ENCODE measurements at regions not wholly inside any gene's neighbourhood (a gene's known extent, or its start where the extent isn't known, plus 50 kb on each side); places are given as distances from the start of the nearest gene placed in this dataset.

DNA sequence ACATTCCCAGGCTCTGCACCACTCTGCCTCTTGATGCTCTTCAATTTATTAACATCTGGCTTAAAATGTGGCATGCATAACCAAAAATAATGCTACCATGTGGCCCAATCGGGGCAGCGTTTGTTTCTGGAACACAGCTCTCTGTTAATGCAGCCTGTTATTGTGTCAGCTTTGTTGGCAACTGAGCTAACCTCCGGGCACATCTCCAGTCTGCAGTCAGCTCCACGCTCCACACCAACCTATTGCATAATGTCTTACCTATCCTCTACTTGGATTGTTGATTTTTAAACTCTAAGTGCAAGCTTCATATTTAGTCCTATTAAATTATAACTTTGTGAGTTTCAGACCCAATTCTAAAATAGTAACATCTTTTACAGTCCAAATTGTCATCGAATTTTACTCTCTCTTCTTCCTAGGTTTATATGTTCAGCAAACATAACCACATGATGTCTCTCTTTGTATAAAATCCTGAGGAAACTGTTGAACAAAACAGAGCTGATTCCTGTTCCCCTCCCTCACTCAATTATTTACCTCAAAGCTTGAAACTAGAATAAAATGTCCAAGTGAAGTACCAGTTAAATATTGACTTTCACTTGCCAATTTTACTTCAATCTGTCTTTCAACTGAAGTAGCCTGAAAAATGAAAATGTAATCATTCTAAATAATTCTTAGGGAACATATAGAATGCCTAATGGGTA, 92.2 kb upstream of the RAPGEF2 start:
- POLR2A ChIA-PET = interaction anchor here (0.6 to 0.7 kb wide), 2 partner anchors 239 to 299 kb away, joined by 3 read pairs; no protein-coding TSS in a partner anchor

DNA sequence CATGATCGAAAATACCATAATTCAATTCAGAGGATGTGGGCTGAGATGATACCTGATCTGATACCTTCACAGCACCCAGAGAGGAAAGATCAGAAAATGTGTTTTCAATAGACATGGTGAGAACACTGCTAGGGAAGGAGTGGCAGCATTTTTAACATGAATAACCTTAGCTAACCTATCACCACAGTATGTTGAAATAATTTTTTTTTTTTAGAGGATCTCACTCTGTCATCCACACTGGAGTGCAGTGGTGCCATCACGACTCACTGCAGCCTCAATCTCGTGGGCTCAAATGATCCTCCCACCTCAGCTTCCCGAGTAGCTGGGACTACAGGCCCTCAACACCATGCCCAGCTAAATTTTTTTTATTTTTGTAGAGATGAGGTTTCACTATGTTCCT, 90.5 kb upstream of the RAPGEF2 start:
- H3K27ac Mint-ChIP-seq = no peak overlapping the region
- H3K27me3 Mint-ChIP-seq = peaks cover 3 to 4% of the 10 kb centered on the region in 2 donors
- Histone ChIP-seq H3K27me3 (replicated peaks in 1 of 2; ENCODE audit: control insufficient read depth in 2 of 2, extremely low read depth in 1 of 2, insufficient read depth in 2 of 2, low read length in 1 of 2) (no peaks in the 10 kb centered on the region), H3K4me1 (ENCODE audit: control insufficient read depth in 1 of 2, extremely low read depth in 1 of 2, insufficient read depth in 2 of 2, low read length in 2 of 2) (no peaks in the 10 kb centered on the region), H3K36me3 (ENCODE audit: control insufficient read depth in 2 of 2, extremely low read depth in 1 of 2, insufficient read depth in 1 of 2, low read length in 1 of 2) (no peaks in the 10 kb centered on the region), H3K9me3 (no peaks in the 10 kb centered on the region), H3K4me3 (ENCODE audit: control insufficient read depth in 1 of 2, extremely low read depth in 1 of 2, low read length in 1 of 2) (no peak overlapping the region), H3K27ac (ENCODE audit: low read length) (no peak overlapping the region)
- CTCF ChIA-PET = no interaction called here
- ATAC-seq (replicated peaks in 1 of 4) = no peak
- no CpG with 5 or more reads among the region's 4 CpGs for WGBS (ENCODE audit: insufficient coverage)
- H3K9me3 Mint-ChIP-seq = no peaks in the 10 kb centered on the region
- H3K4me3 Mint-ChIP-seq = no peak overlapping the region
- POLR2A ChIA-PET = no interaction called here
- no peak for DNase-seq
- no peaks in the 10 kb centered on the region for H3K4me1 Mint-ChIP-seq
- H3K36me3 Mint-ChIP-seq = no peaks in the 10 kb centered on the region

More for the DNA sequence above, 92.2 kb upstream of the RAPGEF2 start:
- Histone ChIP-seq H3K4me1 (ENCODE audit: control insufficient read depth in 1 of 2, extremely low read depth in 1 of 2, insufficient read depth in 2 of 2, low read length in 2 of 2) (no peaks in the 10 kb centered on the region), H3K4me3 (ENCODE audit: control insufficient read depth in 1 of 2, extremely low read depth in 1 of 2, low read length in 1 of 2) (no peak overlapping the region), H3K27ac (ENCODE audit: low read length) (no peak overlapping the region), H3K9me3 (no peaks in the 10 kb centered on the region), H3K36me3 (ENCODE audit: control insufficient read depth in 2 of 2, extremely low read depth in 1 of 2, insufficient read depth in 1 of 2, low read length in 1 of 2) (no peaks in the 10 kb centered on the region), H3K27me3 (replicated peaks in 1 of 2; ENCODE audit: control insufficient read depth in 2 of 2, extremely low read depth in 1 of 2, insufficient read depth in 2 of 2, low read length in 1 of 2) (no peaks in the 10 kb centered on the region)
- 96% methylated on average over 2 of the region's 5 CpGs for WGBS (ENCODE audit: insufficient coverage)
- Mint-ChIP-seq H3K4me3 (no peak overlapping the region), H3K36me3 (no peaks in the 10 kb centered on the region), H3K27ac (no peak overlapping the region), H3K27me3 (peaks cover 3 to 4% of the 10 kb centered on the region in 2 donors), H3K4me1 (no peaks in the 10 kb centered on the region), H3K9me3 (no peaks in the 10 kb centered on the region)
- ATAC-seq (replicated peaks in 1 of 4) = no peak
- CTCF ChIA-PET = interaction anchor here in 1 of 2 donors (1.0 kb wide), 1 partner anchor 189 kb away, joined by 4 read pairs; no protein-coding TSS in a partner anchor
- no peak for DNase-seq

DNA sequence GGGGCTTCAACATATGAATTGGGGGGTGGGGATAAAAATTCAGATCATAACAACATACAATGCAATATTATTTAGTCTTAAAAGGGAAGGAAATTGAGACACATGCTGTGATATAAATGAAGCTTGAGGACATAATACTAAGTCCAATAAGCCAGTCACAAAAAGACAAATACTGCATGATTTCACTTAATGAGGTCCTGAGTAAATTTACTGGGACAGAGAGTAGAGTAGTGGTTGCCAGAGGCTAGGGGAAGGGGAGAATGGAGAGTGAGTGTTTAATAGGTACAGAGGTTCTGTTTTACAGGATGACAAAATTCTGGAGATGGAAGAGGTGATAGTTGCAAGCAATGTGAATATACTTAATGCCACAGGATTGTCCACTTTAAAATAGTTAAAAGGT, 89.2 kb upstream of the RAPGEF2 start:
- H3K4me1 ChIP-seq (ENCODE audit: control insufficient read depth in 1 of 2, extremely low read depth in 1 of 2, insufficient read depth in 2 of 2, low read length in 2 of 2) = no peaks in the 10 kb centered on the region
- DNase-seq (no peak), ATAC-seq (replicated peaks in 1 of 4) (no peak)
- Mint-ChIP-seq H3K36me3 (no peaks in the 10 kb centered on the region), H3K9me3 (no peaks in the 10 kb centered on the region), H3K27ac (no peak overlapping the region), H3K4me3 (no peak overlapping the region), H3K4me1 (no peaks in the 10 kb centered on the region), H3K27me3 (peaks cover 0 to 4% of the 10 kb centered on the region in 2 donors)
- H3K9me3 ChIP-seq = no peaks in the 10 kb centered on the region
- H3K36me3 ChIP-seq (ENCODE audit: control insufficient read depth in 2 of 2, extremely low read depth in 1 of 2, insufficient read depth in 1 of 2, low read length in 1 of 2) = no peaks in the 10 kb centered on the region
- no peak overlapping the region for H3K4me3 ChIP-seq (ENCODE audit: control insufficient read depth in 1 of 2, extremely low read depth in 1 of 2, low read length in 1 of 2)
- ChIA-PET POLR2A (no interaction called here), CTCF (no interaction called here)
- no peaks in the 10 kb centered on the region for H3K27me3 ChIP-seq (replicated peaks in 1 of 2; ENCODE audit: control insufficient read depth in 2 of 2, extremely low read depth in 1 of 2, insufficient read depth in 2 of 2, low read length in 1 of 2)
- no peak overlapping the region for H3K27ac ChIP-seq (ENCODE audit: low read length)

DNA sequence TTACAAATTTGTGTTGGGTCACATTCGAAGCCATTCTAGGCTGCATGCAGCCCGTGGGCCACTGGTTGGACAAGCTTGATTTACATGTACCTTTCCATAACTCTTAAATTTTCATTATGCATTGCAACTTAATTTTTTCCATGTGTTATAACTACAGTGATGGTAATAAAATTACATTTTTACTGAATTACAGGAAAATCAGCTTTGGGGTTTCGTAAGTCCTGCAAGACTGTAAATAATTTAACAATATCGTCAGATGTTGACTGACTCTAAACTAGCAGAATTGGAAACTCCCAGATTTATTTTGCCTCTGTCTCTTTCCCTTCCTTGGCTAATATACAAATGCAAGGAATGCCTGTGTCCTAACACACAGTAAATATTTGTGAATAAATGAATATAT, 88.0 kb upstream of the RAPGEF2 start:
- Mint-ChIP-seq H3K27me3 (peaks cover 0 to 4% of the 10 kb centered on the region in 2 donors), H3K27ac (no peak overlapping the region), H3K36me3 (no peaks in the 10 kb centered on the region), H3K9me3 (no peaks in the 10 kb centered on the region), H3K4me1 (no peaks in the 10 kb centered on the region), H3K4me3 (no peak overlapping the region)
- H3K36me3 ChIP-seq (ENCODE audit: control insufficient read depth in 2 of 2, extremely low read depth in 1 of 2, insufficient read depth in 1 of 2, low read length in 1 of 2) = no peaks in the 10 kb centered on the region
- WGBS (ENCODE audit: insufficient coverage) = no CpG with 5 or more reads among the region's 4 CpGs
- ATAC-seq (replicated peaks in 1 of 4) = no peak
- CTCF ChIA-PET = interaction anchor here in 1 of 2 donors (0.6 kb wide), 1 partner anchor 158 kb away, joined by 3 read pairs; no protein-coding TSS in a partner anchor
- no peak overlapping the region for H3K4me3 ChIP-seq (ENCODE audit: control insufficient read depth in 1 of 2, extremely low read depth in 1 of 2, low read length in 1 of 2)
- H3K4me1 ChIP-seq (ENCODE audit: control insufficient read depth in 1 of 2, extremely low read depth in 1 of 2, insufficient read depth in 2 of 2, low read length in 2 of 2) = no peaks in the 10 kb centered on the region
- no peak for DNase-seq
- H3K27me3 ChIP-seq (replicated peaks in 1 of 2; ENCODE audit: control insufficient read depth in 2 of 2, extremely low read depth in 1 of 2, insufficient read depth in 2 of 2, low read length in 1 of 2) = no peaks in the 10 kb centered on the region
- POLR2A ChIA-PET = no interaction called here
- no peak overlapping the region for H3K27ac ChIP-seq (ENCODE audit: low read length)
- no peaks in the 10 kb centered on the region for H3K9me3 ChIP-seq

DNA sequence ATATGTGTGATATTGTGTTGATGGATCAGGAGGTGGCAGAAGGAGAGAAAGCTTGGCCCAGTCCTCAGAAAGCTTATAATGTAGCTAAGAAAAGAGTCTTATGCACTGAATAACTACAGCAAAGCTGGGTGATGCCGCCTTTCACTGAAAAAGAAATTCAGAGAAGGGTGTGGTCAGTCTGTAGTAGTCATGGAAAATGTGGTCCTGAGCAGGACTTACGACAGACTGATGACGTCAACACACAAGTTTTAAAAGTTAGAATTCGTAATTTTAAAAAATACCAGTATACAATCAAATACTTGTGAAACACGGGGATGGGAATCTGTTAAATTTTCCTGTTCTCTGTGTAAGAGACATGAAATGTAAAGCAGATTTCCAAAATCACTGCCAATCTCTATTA, 87.0 kb upstream of the RAPGEF2 start:
- no peak overlapping the region for H3K4me3 Mint-ChIP-seq
- Histone ChIP-seq H3K27ac (ENCODE audit: low read length) (no peak overlapping the region), H3K27me3 (replicated peaks in 1 of 2; ENCODE audit: control insufficient read depth in 2 of 2, extremely low read depth in 1 of 2, insufficient read depth in 2 of 2, low read length in 1 of 2) (no peaks in the 10 kb centered on the region), H3K9me3 (no peaks in the 10 kb centered on the region), H3K4me1 (ENCODE audit: control insufficient read depth in 1 of 2, extremely low read depth in 1 of 2, insufficient read depth in 2 of 2, low read length in 2 of 2) (no peaks in the 10 kb centered on the region), H3K4me3 (ENCODE audit: control insufficient read depth in 1 of 2, extremely low read depth in 1 of 2, low read length in 1 of 2) (no peak overlapping the region), H3K36me3 (ENCODE audit: control insufficient read depth in 2 of 2, extremely low read depth in 1 of 2, insufficient read depth in 1 of 2, low read length in 1 of 2) (no peaks in the 10 kb centered on the region)
- DNase-seq (no peak), ATAC-seq (replicated peaks in 1 of 4) (no peak)
- no peaks in the 10 kb centered on the region for H3K36me3 Mint-ChIP-seq
- H3K4me1 Mint-ChIP-seq = no peaks in the 10 kb centered on the region
- H3K9me3 Mint-ChIP-seq = no peaks in the 10 kb centered on the region
- WGBS (ENCODE audit: insufficient coverage) = no CpG with 5 or more reads among the region's 5 CpGs
- POLR2A ChIA-PET = no interaction called here
- CTCF ChIA-PET = no interaction called here
- H3K27me3 Mint-ChIP-seq = peaks cover 0 to 5% of the 10 kb centered on the region in 2 donors
- no peak overlapping the region for H3K27ac Mint-ChIP-seq

DNA sequence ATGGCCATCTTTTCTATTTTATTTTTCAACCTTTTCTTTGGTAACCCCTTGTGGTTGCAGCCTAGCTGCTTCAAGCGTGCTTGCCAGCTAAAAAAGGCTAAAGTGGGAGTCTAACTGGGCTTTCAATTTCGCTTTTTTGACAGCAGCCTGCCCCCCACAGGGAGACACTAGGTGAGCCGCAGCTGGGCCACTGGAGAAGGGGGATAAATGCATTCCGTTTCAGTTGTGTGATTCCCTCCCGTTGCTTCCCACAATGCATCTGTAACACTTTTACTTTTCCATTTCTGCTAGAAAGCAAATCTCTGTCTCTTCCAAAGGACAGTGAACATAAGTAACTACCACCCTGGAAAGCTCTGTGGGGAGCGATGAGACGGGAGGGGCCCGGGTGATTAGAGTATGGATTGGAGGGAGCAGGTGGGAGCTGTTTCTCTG, 86.3 kb upstream of the RAPGEF2 start:
- Mint-ChIP-seq H3K27me3 (peaks cover 0 to 3% of the 10 kb centered on the region in 2 donors), H3K4me3 (no peak overlapping the region), H3K27ac (no peak overlapping the region), H3K4me1 (no peaks in the 10 kb centered on the region), H3K36me3 (no peaks in the 10 kb centered on the region), H3K9me3 (no peaks in the 10 kb centered on the region)
- ChIA-PET POLR2A (no interaction called here), CTCF (no interaction called here)
- DNase-seq = no peak
- H3K4me1 ChIP-seq (ENCODE audit: control insufficient read depth in 1 of 2, extremely low read depth in 1 of 2, insufficient read depth in 2 of 2, low read length in 2 of 2) = no peaks in the 10 kb centered on the region
- H3K9me3 ChIP-seq = no peaks in the 10 kb centered on the region
- H3K4me3 ChIP-seq (ENCODE audit: control insufficient read depth in 1 of 2, extremely low read depth in 1 of 2, low read length in 1 of 2) = no peak overlapping the region
- no peaks in the 10 kb centered on the region for H3K27me3 ChIP-seq (replicated peaks in 1 of 2; ENCODE audit: control insufficient read depth in 2 of 2, extremely low read depth in 1 of 2, insufficient read depth in 2 of 2, low read length in 1 of 2)
- no peaks in the 10 kb centered on the region for H3K36me3 ChIP-seq (ENCODE audit: control insufficient read depth in 2 of 2, extremely low read depth in 1 of 2, insufficient read depth in 1 of 2, low read length in 1 of 2)
- no peak for ATAC-seq (replicated peaks in 1 of 4)
- 73% methylated on average over 3 of the region's 8 CpGs for WGBS (ENCODE audit: insufficient coverage)
- no peak overlapping the region for H3K27ac ChIP-seq (ENCODE audit: low read length)
